GM12892 (cell line): ENCODE measurements at regions not wholly inside any gene's neighbourhood (a gene's known extent, or its start where the extent isn't known, plus 50 kb on each side); places are given as distances from the start of the nearest gene placed in this dataset.

Experiments used
- POLR2A ChIP-seq: IDR thresholded peaks from 2 replicates; pipeline ENCODE4 v1.6.1; 2011; ENCODE audit warnings: low read depth, low read length, control low read depth
- POLR2AphosphoS5 ChIP-seq: IDR thresholded peaks from 2 replicates; pipeline ENCODE4 v1.6.1; 2011; ENCODE audit warnings: low read depth, low read length, control low read depth
- TAF1 ChIP-seq: IDR thresholded peaks from 2 replicates; pipeline ENCODE4 v1.6.1; 2011; ENCODE audit warnings: low read depth, mild to moderate bottlenecking, control low read depth, low read length, borderline replicate concordance

DNA sequence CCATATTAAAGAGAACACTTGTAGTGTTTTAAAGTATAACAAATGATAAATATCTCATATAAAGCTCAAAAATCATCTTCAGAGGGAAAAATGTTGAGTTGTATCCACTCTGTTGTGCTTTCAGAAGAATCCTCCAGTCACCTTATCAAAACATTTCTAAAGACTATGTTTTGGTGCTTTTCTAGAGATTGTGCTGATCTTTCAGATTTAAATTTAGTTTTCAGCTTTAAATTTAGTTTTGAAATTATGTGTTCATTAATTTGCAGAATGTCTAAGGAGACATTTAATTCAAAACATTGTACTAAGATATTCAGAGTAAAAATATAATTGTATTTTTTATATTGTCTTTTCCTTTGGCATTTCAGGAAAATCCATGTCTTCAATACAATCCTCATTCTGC is 303.1 kb upstream of the KYNU start:
- TF ChIP-seq POLR2A (no peak), POLR2AphosphoS5 (no peak), TAF1 (no peak)
